ENCODE measurements at regions not wholly inside any gene's neighbourhood (a gene's known extent, or its start where the extent isn't known, plus 50 kb on each side); places are given as distances from the start of the nearest gene placed in this dataset.

DNA sequence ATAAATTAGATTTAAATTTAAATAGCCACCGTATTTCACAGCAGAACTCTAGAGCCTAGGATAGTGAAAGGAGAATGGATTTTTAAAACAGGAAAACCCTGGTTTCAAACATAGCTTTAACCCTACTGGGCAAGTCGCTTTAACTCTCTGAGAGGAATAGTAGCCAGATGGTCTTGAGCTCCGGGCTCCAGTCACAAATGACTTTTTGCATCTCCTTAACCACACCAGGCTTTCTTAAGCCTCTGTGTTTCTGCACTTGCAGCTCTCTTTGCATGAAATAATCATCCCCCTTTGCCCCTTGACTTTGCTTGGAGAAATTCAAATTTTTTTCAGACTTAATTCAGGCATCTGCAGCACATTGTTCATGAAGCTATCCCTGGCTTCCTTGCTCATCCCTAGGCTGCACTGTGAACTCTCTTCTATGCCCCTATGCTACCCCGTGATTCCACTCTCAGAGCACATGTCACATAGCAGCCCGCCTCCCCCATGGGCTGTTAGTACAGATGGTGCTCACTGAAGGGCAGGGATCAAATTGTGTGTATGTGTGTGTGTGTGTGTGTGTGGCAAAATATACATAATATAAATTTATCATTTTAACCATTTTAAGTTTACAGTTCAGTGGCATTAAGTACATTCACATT is 68.8 kb upstream of the DAB1 start:
- ChIA-PET CTCF (interaction anchor here (0.6 kb wide), 1 partner anchor 148 kb away, joined by 3 read pairs; no protein-coding TSS in a partner anchor), POLR2A (ENCODE audit: low non-redundant PET) (interaction anchor here (0.6 kb wide), 1 partner anchor 51 kb away, joined by 4 read pairs; no protein-coding TSS in a partner anchor)
- Histone ChIP-seq H3K36me3 (ENCODE audit: insufficient read depth, low read length, poor library complexity, severe bottlenecking) (no peaks in the 10 kb centered on the region), H3K4me1 (ENCODE audit: insufficient read depth, low read length, poor library complexity, severe bottlenecking) (peaks cover 36% of the 10 kb centered on the region), H3K27me3 (replicated peaks; ENCODE audit: insufficient read depth, low read depth, low read length, poor library complexity) (no peaks in the 10 kb centered on the region), H3K27ac (ENCODE audit: low read depth, low read length, poor library complexity, severe bottlenecking) (no peak overlapping the region), H3K9me3 (ENCODE audit: low read depth, low read length, poor library complexity, severe bottlenecking) (no peaks in the 10 kb centered on the region), H3K4me3 (ENCODE audit: low read depth, low read length, poor library complexity, severe bottlenecking) (no peak overlapping the region)
- intact Hi-C loops (cut with micrococcal nuclease; ENCODE audit: unreplicated experiment), result no loop called here
- TF ChIP-seq CTCF (conservative IDR thresholded peaks at IDR 0.05; ENCODE audit: low read depth, low read length), result no peak
- TF ChIP-seq EZH2 (IDR thresholded peaks at IDR 0.05; ENCODE audit: borderline replicate concordance, low read depth, low read length, poor library complexity, severe bottlenecking), result no peak
- no TSS peak for BruUV-seq (replicated peaks)
- DNase-seq (ENCODE audit: low spot score), result no peak

DNA sequence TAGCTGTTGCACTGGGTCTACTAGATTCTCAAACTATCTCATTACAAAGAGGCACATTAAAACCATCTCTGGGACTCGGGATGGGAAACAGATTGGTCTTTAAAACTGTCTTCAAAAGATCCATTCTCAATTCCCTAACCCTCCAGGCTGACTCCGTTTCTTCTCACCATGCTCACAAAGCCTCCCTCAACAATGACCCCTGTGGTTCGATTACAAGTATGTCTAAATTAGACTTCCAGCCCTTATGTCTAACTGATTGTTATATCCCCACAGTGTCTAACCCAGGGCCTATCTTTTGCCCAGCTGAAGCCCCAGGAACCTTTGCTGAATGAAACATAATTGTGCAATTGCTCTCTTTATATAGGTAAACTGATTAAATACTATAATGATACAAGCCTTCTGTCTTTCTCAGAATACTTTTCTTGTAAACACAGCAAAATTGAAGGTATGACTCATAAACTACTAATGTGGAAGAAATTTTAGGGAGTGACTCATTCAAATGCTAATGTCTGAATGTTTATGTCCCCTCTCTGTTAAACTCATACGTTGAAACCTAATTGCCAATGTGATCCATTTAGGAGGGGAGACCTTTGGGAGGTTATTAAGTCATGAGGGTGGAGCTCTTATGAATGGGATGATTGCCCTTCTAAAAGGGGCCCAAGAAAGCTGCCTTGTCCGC is 65.6 kb upstream of the DAB1 start:
- Histone ChIP-seq H3K4me3 (ENCODE audit: low read depth, low read length, poor library complexity, severe bottlenecking) (no peak overlapping the region), H3K27me3 (replicated peaks; ENCODE audit: insufficient read depth, low read depth, low read length, poor library complexity) (no peaks in the 10 kb centered on the region), H3K9me3 (ENCODE audit: low read depth, low read length, poor library complexity, severe bottlenecking) (no peaks in the 10 kb centered on the region), H3K4me1 (ENCODE audit: insufficient read depth, low read length, poor library complexity, severe bottlenecking) (peaks cover 32% of the 10 kb centered on the region), H3K27ac (ENCODE audit: low read depth, low read length, poor library complexity, severe bottlenecking) (peak overlapping the region; percentile 30), H3K36me3 (ENCODE audit: insufficient read depth, low read length, poor library complexity, severe bottlenecking) (no peaks in the 10 kb centered on the region)
- no TSS peak for BruUV-seq (replicated peaks)
- POLR2A ChIA-PET (ENCODE audit: low non-redundant PET), result no interaction called here
- intact Hi-C loops (cut with micrococcal nuclease; ENCODE audit: unreplicated experiment), result no loop called here
- no peak for TF ChIP-seq EZH2 (IDR thresholded peaks at IDR 0.05; ENCODE audit: borderline replicate concordance, low read depth, low read length, poor library complexity, severe bottlenecking)
- TF ChIP-seq CTCF (conservative IDR thresholded peaks at IDR 0.05; ENCODE audit: low read depth, low read length), result no peak
- DNase-seq (ENCODE audit: low spot score), result peak; percentile 83
- CTCF ChIA-PET, result no interaction called here

GRCh38 chr1:57485643-57486042 is 61.8 kb upstream of the DAB1 start:
- H3K9me3 ChIP-seq (ENCODE audit: low read depth, low read length, poor library complexity, severe bottlenecking), result no peaks in the 10 kb centered on the region
- peaks cover 15% of the 10 kb centered on the region for H3K4me1 ChIP-seq (ENCODE audit: insufficient read depth, low read length, poor library complexity, severe bottlenecking)
- TF ChIP-seq EZH2 (IDR thresholded peaks at IDR 0.05; ENCODE audit: borderline replicate concordance, low read depth, low read length, poor library complexity, severe bottlenecking) (no peak), CTCF (conservative IDR thresholded peaks at IDR 0.05; ENCODE audit: low read depth, low read length) (no peak)
- POLR2A ChIA-PET (ENCODE audit: low non-redundant PET), result no interaction called here
- H3K27me3 ChIP-seq (replicated peaks; ENCODE audit: insufficient read depth, low read depth, low read length, poor library complexity), result no peaks in the 10 kb centered on the region
- no peak for DNase-seq (ENCODE audit: low spot score)
- no peak overlapping the region for H3K4me3 ChIP-seq (ENCODE audit: low read depth, low read length, poor library complexity, severe bottlenecking)
- CTCF ChIA-PET, result no interaction called here
- no peaks in the 10 kb centered on the region for H3K36me3 ChIP-seq (ENCODE audit: insufficient read depth, low read length, poor library complexity, severe bottlenecking)
- intact Hi-C loops (cut with micrococcal nuclease; ENCODE audit: unreplicated experiment), result no loop called here
- no TSS peak for BruUV-seq (replicated peaks)
- H3K27ac ChIP-seq (ENCODE audit: low read depth, low read length, poor library complexity, severe bottlenecking), result no peak overlapping the region
